ENCODE measurements at regions not wholly inside any gene's neighbourhood (a gene's known extent, or its start where the extent isn't known, plus 50 kb on each side); places are given as distances from the start of the nearest gene placed in this dataset.

DNA sequence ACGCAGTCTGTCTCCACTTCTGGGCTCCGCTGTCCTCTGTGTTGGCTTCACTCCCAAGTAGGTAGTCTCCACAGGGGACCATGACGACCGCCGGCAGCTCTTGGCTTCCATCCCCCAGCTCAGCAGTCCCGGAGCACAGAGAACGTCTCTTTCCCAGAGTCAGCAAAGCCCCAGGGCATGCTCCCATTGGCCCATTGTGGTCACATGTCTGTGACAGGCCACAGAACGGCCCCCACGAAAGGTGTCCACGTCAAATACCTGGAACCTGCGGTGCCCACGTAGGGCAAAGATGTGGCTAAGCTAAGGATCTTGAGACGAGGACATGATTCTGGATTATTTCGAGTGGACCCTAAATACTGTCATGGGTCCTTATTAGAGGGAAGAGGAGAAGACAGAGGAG is 438.4 kb upstream of the SULF2 start:
- TF ChIP-seq, protein P1, sequence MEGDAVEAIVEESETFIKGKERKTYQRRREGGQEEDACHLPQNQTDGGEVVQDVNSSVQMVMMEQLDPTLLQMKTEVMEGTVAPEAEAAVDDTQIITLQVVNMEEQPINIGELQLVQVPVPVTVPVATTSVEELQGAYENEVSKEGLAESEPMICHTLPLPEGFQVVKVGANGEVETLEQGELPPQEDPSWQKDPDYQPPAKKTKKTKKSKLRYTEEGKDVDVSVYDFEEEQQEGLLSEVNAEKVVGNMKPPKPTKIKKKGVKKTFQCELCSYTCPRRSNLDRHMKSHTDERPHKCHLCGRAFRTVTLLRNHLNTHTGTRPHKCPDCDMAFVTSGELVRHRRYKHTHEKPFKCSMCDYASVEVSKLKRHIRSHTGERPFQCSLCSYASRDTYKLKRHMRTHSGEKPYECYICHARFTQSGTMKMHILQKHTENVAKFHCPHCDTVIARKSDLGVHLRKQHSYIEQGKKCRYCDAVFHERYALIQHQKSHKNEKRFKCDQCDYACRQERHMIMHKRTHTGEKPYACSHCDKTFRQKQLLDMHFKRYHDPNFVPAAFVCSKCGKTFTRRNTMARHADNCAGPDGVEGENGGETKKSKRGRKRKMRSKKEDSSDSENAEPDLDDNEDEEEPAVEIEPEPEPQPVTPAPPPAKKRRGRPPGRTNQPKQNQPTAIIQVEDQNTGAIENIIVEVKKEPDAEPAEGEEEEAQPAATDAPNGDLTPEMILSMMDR (IDR thresholded peaks at IDR 0.05; ENCODE audit: insufficient read depth, low read length, poor library complexity, severe bottlenecking), result no peak
- Histone ChIP-seq H3K4me3 (ENCODE audit: low read depth, low read length) (no peak overlapping the region), H3K27me3 (ENCODE audit: control insufficient read depth, insufficient read depth, low read length) (peaks cover 2% of the 10 kb centered on the region), H3K36me3 (ENCODE audit: control insufficient read depth, insufficient read depth, low read length) (no peaks in the 10 kb centered on the region)
- no peak for DNase-seq (ENCODE audit: low read depth)

DNA sequence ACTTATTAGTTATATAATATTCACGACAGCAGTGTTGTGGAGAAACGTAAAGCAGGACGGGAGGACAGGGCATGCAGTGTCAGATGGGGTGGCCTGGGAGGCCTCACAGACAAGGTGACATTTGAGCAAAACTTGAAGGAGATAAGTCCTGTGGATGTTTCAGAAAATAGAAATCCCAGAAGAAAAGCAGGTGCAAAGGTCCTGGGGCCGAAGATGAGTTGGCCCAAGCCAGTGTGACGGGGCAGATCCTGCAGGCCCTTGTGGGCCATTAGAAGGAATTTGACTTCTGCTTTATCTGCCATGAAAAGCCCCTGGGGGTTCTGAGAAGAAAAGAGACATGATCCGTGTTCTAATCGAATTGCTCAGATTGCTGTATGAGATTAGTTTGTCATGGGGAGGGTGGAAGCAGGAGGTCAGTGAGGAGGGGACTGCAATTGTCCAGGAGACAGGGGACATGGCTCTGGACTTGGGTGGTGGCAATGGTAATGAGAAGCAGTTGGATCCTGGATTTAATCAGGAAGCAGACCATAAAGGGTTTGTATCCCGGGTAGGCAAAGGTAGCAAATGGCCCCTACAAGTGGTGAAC is 437.4 kb upstream of the SULF2 start:
- no peak overlapping the region for H3K4me3 ChIP-seq (ENCODE audit: low read depth, low read length)
- TF ChIP-seq, protein P1 (IDR thresholded peaks at IDR 0.05; ENCODE audit: insufficient read depth, low read length, poor library complexity, severe bottlenecking), result no peak
- H3K36me3 ChIP-seq (ENCODE audit: control insufficient read depth, insufficient read depth, low read length), result no peaks in the 10 kb centered on the region
- DNase-seq (ENCODE audit: low read depth), result no peak
- peaks cover 2% of the 10 kb centered on the region for H3K27me3 ChIP-seq (ENCODE audit: control insufficient read depth, insufficient read depth, low read length)

DNA sequence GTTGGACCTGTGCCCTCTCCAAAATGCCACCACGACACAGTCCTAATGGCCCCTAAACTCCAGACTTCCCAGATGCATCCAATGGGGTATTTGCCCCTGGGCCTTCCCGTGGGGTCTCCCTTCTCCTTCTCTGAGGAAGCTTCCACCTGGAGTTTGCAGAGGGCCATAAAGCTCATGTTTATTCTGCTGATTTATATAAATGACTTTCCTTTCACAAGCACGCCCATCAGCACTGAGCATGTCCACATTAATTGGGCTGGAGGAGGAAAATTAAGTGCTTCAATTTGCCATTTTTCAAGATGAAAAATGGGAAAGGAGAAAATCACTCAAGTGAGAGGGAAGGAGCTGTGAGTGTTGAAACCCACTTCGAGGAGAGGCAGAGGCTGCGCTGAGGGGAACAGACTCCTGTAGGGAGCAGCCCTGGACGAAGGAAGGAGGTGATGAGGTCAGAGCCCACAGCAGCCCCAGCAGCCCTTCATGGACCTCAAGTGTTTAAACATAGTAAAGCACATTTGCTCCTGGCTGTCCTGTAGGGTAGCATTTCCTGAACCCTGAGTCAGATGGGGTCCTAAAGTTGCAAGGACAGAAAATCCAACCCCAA is 434.9 kb upstream of the SULF2 start:
- Histone ChIP-seq H3K36me3 (ENCODE audit: control insufficient read depth, insufficient read depth, low read length) (no peaks in the 10 kb centered on the region), H3K27me3 (ENCODE audit: control insufficient read depth, insufficient read depth, low read length) (peaks cover 2% of the 10 kb centered on the region), H3K4me3 (ENCODE audit: low read depth, low read length) (no peak overlapping the region)
- TF ChIP-seq, protein P1 (IDR thresholded peaks at IDR 0.05; ENCODE audit: insufficient read depth, low read length, poor library complexity, severe bottlenecking), result no peak
- no peak for DNase-seq (ENCODE audit: low read depth)

DNA sequence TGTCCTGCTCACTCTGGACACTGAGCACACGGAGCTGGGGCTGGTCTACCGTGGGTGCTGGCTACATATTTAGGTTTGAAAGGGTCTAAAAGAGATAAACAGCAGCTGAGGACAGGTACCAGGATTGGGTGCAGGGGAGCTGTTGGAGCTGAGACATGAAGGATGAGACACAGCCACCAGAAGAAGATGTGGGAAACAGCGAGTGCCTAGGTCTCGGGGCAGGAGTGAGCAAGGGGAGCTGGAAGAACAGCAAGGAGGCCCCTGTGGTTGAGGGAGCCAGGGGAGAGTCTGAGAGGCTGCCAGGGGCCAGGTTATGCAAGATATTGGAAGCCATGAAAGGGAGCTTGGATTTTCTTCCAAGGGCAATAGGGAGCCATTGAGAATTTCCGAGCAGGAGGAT is 434.0 kb upstream of the SULF2 start:
- H3K4me3 ChIP-seq (ENCODE audit: low read depth, low read length), result no peak overlapping the region
- no peaks in the 10 kb centered on the region for H3K36me3 ChIP-seq (ENCODE audit: control insufficient read depth, insufficient read depth, low read length)
- H3K27me3 ChIP-seq (ENCODE audit: control insufficient read depth, insufficient read depth, low read length), result peaks cover 5% of the 10 kb centered on the region
- DNase-seq (ENCODE audit: low read depth), result no peak
- TF ChIP-seq, protein P1 (IDR thresholded peaks at IDR 0.05; ENCODE audit: insufficient read depth, low read length, poor library complexity, severe bottlenecking), result no peak

DNA sequence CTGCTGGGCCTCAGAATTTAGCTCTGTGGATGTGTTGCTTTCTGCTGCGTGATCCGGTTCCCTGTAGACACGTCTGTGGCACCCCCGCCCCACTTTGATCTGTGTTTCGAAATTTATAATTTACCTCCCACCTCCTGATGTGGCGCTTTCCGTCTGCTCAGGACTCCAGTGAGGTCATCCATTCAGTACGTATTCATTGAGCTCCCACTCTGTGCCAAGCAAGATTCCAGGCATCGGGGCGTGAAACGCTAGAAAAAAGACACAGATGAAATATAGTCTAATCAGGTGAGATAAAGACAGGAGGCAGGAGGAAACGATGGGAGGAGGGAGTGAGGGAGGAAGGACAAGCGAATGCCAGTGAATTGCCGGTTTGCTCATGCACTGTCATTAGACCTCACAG is 431.9 kb upstream of the SULF2 start:
- Histone ChIP-seq H3K27me3 (ENCODE audit: control insufficient read depth, insufficient read depth, low read length) (peaks cover 7% of the 10 kb centered on the region), H3K4me3 (ENCODE audit: low read depth, low read length) (no peak overlapping the region), H3K36me3 (ENCODE audit: control insufficient read depth, insufficient read depth, low read length) (no peaks in the 10 kb centered on the region)
- TF ChIP-seq, protein P1 (IDR thresholded peaks at IDR 0.05; ENCODE audit: insufficient read depth, low read length, poor library complexity, severe bottlenecking), result no peak
- no peak for DNase-seq (ENCODE audit: low read depth)

DNA sequence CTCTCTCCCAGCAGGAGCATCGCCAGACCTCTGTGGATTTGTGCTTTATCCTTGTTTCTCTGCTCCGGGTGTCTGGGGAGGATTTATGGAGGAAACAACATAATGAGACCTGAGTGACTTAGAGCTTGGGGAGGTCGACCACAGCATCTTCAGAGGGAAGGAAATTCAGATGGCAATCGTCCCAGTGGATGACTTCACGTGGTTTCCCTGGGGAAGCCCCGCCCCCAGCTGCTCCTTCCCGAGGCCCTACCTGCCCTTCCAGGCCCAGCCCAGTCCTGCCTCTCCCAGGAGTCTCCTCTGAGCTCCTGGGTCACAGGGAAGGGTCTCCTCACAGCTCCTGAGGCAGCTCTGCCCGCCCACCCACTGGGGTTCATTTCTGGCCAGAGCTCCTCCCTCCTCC is 430.3 kb upstream of the SULF2 start:
- Histone ChIP-seq H3K4me3 (ENCODE audit: low read depth, low read length) (no peak overlapping the region), H3K27me3 (ENCODE audit: control insufficient read depth, insufficient read depth, low read length) (peaks cover 5% of the 10 kb centered on the region), H3K36me3 (ENCODE audit: control insufficient read depth, insufficient read depth, low read length) (no peaks in the 10 kb centered on the region)
- TF ChIP-seq, protein P1 (IDR thresholded peaks at IDR 0.05; ENCODE audit: insufficient read depth, low read length, poor library complexity, severe bottlenecking), result no peak
- no peak for DNase-seq (ENCODE audit: low read depth)
